Epidermal melanocyte (primary cell): ENCODE measurements at regions not wholly inside any gene's neighbourhood (a gene's known extent, or its start where the extent isn't known, plus 50 kb on each side); places are given as distances from the start of the nearest gene placed in this dataset.

Experiments used
- DNase-seq: peaks from one replicate; pipeline ENCODE4 v3.0.0; 2011; ENCODE audit warnings: low spot score; ENCODE audit not compliant: insufficient read length

GRCh38 chr13:99614465-99614885 is 113.2 kb downstream of the TM9SF2 start:
- no peak for DNase-seq
